ENCODE measurements at regions not wholly inside any gene's neighbourhood (a gene's known extent, or its start where the extent isn't known, plus 50 kb on each side); places are given as distances from the start of the nearest gene placed in this dataset.
A peak's percentile ranks its signal among the peaks of the same experiment; 100 is the strongest.

- peak; percentile 43 for ATAC-seq
- TF ChIP-seq PPARA (CRISPR knock-in tag; IDR thresholded peaks at IDR 0.05; ENCODE audit: borderline replicate concordance): no peak
- TF ChIP-seq CREB5 (CRISPR knock-in tag; IDR thresholded peaks at IDR 0.05; ENCODE audit: low read depth): no peak
- no peak for TF ChIP-seq ARNTL (CRISPR knock-in tag; IDR thresholded peaks at IDR 0.05; ENCODE audit: borderline replicate concordance, low read depth)
- TF ChIP-seq ZNF70 (CRISPR knock-in tag; IDR thresholded peaks at IDR 0.05): no peak
- no peak for TF ChIP-seq SNAI2 (CRISPR knock-in tag; IDR thresholded peaks at IDR 0.05)
- TF ChIP-seq ESRRG (CRISPR knock-in tag; IDR thresholded peaks at IDR 0.05): no peak
- no peak for TF ChIP-seq OSR1 (CRISPR knock-in tag; IDR thresholded peaks at IDR 0.05)
- no peak for TF ChIP-seq ISL1 (CRISPR knock-in tag; IDR thresholded peaks at IDR 0.05)
- no peak for TF ChIP-seq ZC3H10 (CRISPR knock-in tag; IDR thresholded peaks at IDR 0.05)
- TF ChIP-seq TCF4 (CRISPR knock-in tag; IDR thresholded peaks at IDR 0.05; ENCODE audit: borderline replicate concordance): no peak
- no peak for TF ChIP-seq CSRNP3 (CRISPR knock-in tag; IDR thresholded peaks at IDR 0.05)
- no peak for TF ChIP-seq GLIS3 (CRISPR knock-in tag; IDR thresholded peaks at IDR 0.05)
Observed at GRCh38 chr2:111705711-111706336, 178.2 kb downstream of the ANAPC1 start.

GRCh38 chr2:111706481-111707001 is 177.5 kb downstream of the ANAPC1 start:
- ATAC-seq: no peak

More at GRCh38 chr2:111706481-111707001, 177.5 kb downstream of the ANAPC1 start:
- TF ChIP-seq TOX (CRISPR knock-in tag; IDR thresholded peaks at IDR 0.05; ENCODE audit: borderline replicate concordance) (no peak), ESRRG (CRISPR knock-in tag; IDR thresholded peaks at IDR 0.05) (no peak), ISL1 (CRISPR knock-in tag; IDR thresholded peaks at IDR 0.05) (no peak), GLIS3 (CRISPR knock-in tag; IDR thresholded peaks at IDR 0.05) (no peak), CSRNP3 (CRISPR knock-in tag; IDR thresholded peaks at IDR 0.05) (no peak), ZNF565 (CRISPR knock-in tag; conservative IDR thresholded peaks at IDR 0.05; ENCODE audit: low read depth) (no peak), ZC3H10 (CRISPR knock-in tag; IDR thresholded peaks at IDR 0.05) (no peak), RARB (CRISPR knock-in tag; IDR thresholded peaks at IDR 0.05) (no peak), ZFP30 (CRISPR knock-in tag; IDR thresholded peaks at IDR 0.05) (no peak), OSR1 (CRISPR knock-in tag; IDR thresholded peaks at IDR 0.05) (no peak), ZNF70 (CRISPR knock-in tag; IDR thresholded peaks at IDR 0.05) (no peak), ARNTL (CRISPR knock-in tag; IDR thresholded peaks at IDR 0.05; ENCODE audit: borderline replicate concordance, low read depth) (no peak), TCF4 (CRISPR knock-in tag; IDR thresholded peaks at IDR 0.05; ENCODE audit: borderline replicate concordance) (no peak), ZNF8 (CRISPR knock-in tag; IDR thresholded peaks at IDR 0.05) (no peak), SNAI2 (CRISPR knock-in tag; IDR thresholded peaks at IDR 0.05) (no peak), ZFP3 (CRISPR knock-in tag; IDR thresholded peaks at IDR 0.05) (no peak), PATZ1 (CRISPR knock-in tag; IDR thresholded peaks at IDR 0.05; ENCODE audit: borderline replicate concordance) (no peak)
- TF ChIP-seq, protein P1, sequence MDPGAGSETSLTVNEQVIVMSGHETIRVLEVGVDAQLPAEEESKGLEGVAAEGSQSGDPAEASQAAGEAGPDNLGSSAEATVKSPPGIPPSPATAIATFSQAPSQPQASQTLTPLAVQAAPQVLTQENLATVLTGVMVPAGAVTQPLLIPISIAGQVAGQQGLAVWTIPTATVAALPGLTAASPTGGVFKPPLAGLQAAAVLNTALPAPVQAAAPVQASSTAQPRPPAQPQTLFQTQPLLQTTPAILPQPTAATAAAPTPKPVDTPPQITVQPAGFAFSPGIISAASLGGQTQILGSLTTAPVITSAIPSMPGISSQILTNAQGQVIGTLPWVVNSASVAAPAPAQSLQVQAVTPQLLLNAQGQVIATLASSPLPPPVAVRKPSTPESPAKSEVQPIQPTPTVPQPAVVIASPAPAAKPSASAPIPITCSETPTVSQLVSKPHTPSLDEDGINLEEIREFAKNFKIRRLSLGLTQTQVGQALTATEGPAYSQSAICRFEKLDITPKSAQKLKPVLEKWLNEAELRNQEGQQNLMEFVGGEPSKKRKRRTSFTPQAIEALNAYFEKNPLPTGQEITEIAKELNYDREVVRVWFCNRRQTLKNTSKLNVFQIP (CRISPR knock-in tag; IDR thresholded peaks at IDR 0.05; ENCODE audit: borderline replicate concordance, low read depth): no peak
- TF ChIP-seq, protein P2, sequence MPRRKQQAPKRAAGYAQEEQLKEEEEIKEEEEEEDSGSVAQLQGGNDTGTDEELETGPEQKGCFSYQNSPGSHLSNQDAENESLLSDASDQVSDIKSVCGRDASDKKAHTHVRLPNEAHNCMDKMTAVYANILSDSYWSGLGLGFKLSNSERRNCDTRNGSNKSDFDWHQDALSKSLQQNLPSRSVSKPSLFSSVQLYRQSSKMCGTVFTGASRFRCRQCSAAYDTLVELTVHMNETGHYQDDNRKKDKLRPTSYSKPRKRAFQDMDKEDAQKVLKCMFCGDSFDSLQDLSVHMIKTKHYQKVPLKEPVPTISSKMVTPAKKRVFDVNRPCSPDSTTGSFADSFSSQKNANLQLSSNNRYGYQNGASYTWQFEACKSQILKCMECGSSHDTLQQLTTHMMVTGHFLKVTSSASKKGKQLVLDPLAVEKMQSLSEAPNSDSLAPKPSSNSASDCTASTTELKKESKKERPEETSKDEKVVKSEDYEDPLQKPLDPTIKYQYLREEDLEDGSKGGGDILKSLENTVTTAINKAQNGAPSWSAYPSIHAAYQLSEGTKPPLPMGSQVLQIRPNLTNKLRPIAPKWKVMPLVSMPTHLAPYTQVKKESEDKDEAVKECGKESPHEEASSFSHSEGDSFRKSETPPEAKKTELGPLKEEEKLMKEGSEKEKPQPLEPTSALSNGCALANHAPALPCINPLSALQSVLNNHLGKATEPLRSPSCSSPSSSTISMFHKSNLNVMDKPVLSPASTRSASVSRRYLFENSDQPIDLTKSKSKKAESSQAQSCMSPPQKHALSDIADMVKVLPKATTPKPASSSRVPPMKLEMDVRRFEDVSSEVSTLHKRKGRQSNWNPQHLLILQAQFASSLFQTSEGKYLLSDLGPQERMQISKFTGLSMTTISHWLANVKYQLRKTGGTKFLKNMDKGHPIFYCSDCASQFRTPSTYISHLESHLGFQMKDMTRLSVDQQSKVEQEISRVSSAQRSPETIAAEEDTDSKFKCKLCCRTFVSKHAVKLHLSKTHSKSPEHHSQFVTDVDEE (CRISPR knock-in tag; IDR thresholded peaks at IDR 0.05): no peak

Measured in SK-N-SH treated with all-trans-retinoic acid at 6 μM for 48 hours (cell line).